HG03108 (cell line): ENCODE measurements at regions not wholly inside any gene's neighbourhood (a gene's known extent, or its start where the extent isn't known, plus 50 kb on each side); places are given as distances from the start of the nearest gene placed in this dataset.

Experiments
- ATAC-seq: cut with Tn5 transposase; IDR thresholded peaks from one replicate; pipeline ENCODE4 v1.9.1; 2021; ENCODE audit warnings: moderate library complexity; ENCODE audit not compliant: unreplicated experiment

GRCh38 chr5:175201393-175201792, 242.6 kb downstream of the DRD1 start:
- no peak for ATAC-seq

GRCh38 chr5:175195698-175196656, 248.0 kb downstream of the DRD1 start:
- no peak for ATAC-seq

- ATAC-seq, result no peak
These were observed 262.7 kb downstream of the DRD1 start for GRCh38 chr5:175181331-175181730.

GRCh38 chr5:175170899-175171298, 273.1 kb downstream of the DRD1 start:
- ATAC-seq, result no peak

- no peak for ATAC-seq
These were observed 275.0 kb downstream of the DRD1 start for GRCh38 chr5:175168882-175169507.

- ATAC-seq, result no peak
These were observed 278.0 kb downstream of the DRD1 start for GRCh38 chr5:175166026-175166425.

- no peak for ATAC-seq
These were observed 280.3 kb downstream of the DRD1 start for GRCh38 chr5:175163586-175164275.

GRCh38 chr5:175162036-175162435, 281.9 kb downstream of the DRD1 start:
- ATAC-seq, result no peak

GRCh38 chr5:175159956-175160355, 284.0 kb downstream of the DRD1 start:
- no peak for ATAC-seq

- no peak for ATAC-seq
These were observed 295.3 kb downstream of the DRD1 start for GRCh38 chr5:175148636-175149172.

- no peak for ATAC-seq
These were observed 297.2 kb downstream of the DRD1 start for GRCh38 chr5:175146733-175147132.

- ATAC-seq, result no peak
These were observed 302.6 kb downstream of the DRD1 start for GRCh38 chr5:175141421-175141820.

GRCh38 chr5:175133185-175133584, 310.8 kb downstream of the DRD1 start:
- no peak for ATAC-seq

- ATAC-seq, result no peak
These were observed 312.6 kb downstream of the DRD1 start for GRCh38 chr5:175131432-175131831.

- ATAC-seq, result no peak
These were observed 314.4 kb downstream of the DRD1 start for GRCh38 chr5:175129619-175130018.

- no peak for ATAC-seq
These were observed 314.9 kb downstream of the DRD1 start for GRCh38 chr5:175129121-175129520.

- no peak for ATAC-seq
These were observed 319.2 kb downstream of the DRD1 start for GRCh38 chr5:175124821-175125220.

- no peak for ATAC-seq
These were observed 319.6 kb downstream of the DRD1 start for GRCh38 chr5:175124251-175124813.

- ATAC-seq, result no peak
These were observed 320.4 kb downstream of the DRD1 start for GRCh38 chr5:175123542-175123941.

- ATAC-seq, result no peak
These were observed 322.5 kb downstream of the DRD1 start for GRCh38 chr5:175121457-175121856.

- no peak for ATAC-seq
These were observed 323.6 kb downstream of the DRD1 start for GRCh38 chr5:175120412-175120811.
